HG02938 (cell line): ENCODE measurements at regions not wholly inside any gene's neighbourhood (a gene's known extent, or its start where the extent isn't known, plus 50 kb on each side); places are given as distances from the start of the nearest gene placed in this dataset.

Experiments
- ATAC-seq: cut with Tn5 transposase; IDR thresholded peaks from one replicate; pipeline ENCODE4 v1.9.1; 2021; ENCODE audit warnings: mild to moderate bottlenecking, moderate library complexity; ENCODE audit not compliant: unreplicated experiment

DNA sequence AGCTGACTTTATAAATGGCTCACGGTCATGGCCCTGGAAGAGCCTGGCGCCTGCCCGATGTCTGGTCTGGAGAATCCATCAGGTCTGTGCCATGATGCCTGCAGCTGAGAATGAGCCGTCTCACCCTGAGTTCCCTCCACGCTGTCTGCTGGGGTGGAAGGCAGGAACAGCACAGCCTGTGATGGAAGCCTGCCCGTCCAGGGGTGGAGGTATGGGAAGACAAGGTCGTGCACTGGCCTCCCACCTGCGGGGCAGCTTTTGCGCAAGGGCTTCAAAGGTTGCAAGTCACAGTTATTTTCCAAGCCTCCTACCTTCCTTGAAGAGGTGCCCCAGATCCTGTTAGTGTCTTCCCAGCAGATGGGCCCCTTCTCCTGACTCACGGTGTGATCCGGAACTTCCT is 275.5 kb downstream of the FAM43A start:
- no peak for ATAC-seq

- ATAC-seq, result no peak
Observed at GRCh38 chr3:194961571-194961970, 275.9 kb downstream of the FAM43A start.

- no peak for ATAC-seq
Observed at GRCh38 chr3:194962056-194962455, 276.4 kb downstream of the FAM43A start.

GRCh38 chr3:194964809-194965208 is 279.1 kb downstream of the FAM43A start:
- no peak for ATAC-seq

DNA sequence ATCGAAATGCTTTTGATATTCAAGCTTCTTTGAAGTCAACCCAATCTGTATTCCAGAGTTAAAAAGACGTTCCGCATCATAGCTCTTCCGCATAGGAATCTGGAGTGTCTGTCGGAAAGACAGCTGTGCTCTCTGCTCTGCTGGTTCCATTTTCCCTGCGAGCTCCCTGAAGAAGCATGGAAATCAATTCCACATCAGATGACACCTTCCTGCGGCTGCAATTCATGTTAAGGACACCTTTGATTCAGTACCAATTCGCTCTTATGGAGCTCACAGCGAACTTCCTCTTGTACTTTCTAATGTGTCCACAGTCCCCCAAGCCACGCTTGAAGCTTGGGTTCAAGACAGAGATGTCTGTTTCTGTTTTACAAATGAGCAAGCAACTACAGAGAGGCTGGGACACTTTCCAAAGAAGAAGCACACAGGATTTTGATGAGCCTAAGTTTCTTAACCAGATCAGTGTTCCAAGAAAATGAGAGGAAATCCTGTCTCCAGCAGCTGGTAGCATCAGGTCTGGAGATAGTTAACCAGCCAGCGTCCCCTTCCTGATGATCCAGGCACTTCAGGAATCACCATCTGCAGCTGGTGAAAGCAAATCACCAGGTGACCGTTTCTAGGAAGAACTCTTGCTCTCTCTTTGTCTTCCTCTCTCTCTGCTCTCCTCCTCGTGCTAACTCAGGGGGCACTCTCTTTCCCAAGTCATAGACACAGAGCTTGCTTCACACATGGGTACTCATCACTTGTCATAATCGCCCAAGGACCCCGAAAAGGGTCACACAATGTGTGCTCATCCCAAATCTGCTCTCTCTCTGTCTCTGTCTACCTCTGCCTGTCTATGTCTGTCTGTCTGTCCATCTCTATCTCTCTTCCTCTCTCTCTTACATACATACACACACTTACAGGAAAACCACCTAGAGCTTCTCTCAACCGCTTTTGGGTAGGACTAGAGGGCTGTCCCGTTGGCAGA is 281.8 kb downstream of the FAM43A start:
- no peak for ATAC-seq

GRCh38 chr3:194970066-194970465 is 284.4 kb downstream of the FAM43A start:
- ATAC-seq, result no peak

GRCh38 chr3:194971009-194971408 is 285.3 kb downstream of the FAM43A start:
- ATAC-seq, result no peak

- no peak for ATAC-seq
Observed at GRCh38 chr3:194971965-194972364, 286.3 kb downstream of the FAM43A start.

- ATAC-seq, result no peak
Observed at GRCh38 chr3:194972641-194973040, 287.0 kb downstream of the FAM43A start.

- ATAC-seq, result no peak
Observed at GRCh38 chr3:194973366-194974000, 287.8 kb downstream of the FAM43A start.

GRCh38 chr3:194974468-194975135 is 288.9 kb downstream of the FAM43A start:
- no peak for ATAC-seq

DNA sequence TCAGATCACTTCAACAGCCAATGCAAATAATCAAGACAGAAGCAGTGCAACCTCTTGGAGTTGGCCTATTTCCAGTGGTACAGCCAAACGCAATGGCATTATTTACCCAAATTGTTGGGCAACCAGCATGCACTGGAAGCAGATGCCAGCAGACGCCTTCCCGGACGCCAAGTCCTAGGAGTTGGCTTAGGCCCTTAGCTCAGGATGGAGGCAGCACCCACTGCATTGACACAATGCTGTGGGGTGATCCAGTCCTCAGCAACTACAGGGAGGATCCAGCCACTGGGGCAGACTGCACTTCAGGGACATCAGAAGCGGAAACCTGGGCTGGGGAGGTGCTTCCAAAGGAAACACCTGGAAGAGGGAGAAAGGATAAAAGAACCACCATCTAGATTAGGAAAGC is 290.4 kb downstream of the FAM43A start:
- no peak for ATAC-seq

DNA sequence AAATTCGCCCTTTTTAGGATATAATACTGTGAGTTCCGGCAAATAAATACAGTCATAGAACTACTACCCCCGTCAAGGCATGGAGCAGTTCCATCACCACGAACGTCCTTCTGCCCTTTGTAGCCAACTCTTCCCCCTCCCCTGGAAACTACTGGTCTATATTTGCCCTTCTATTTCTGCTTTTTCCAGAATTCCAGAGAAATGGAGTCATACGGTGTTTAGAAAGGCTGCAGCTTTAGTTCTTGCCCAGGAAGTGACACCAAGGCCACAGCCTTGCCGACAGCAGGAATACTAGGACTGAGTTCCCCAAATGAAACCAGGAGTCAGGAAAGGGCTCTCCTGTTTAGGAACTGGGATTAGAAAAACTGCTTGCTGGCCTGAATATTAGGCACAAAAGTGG is 291.2 kb downstream of the FAM43A start:
- no peak for ATAC-seq

- ATAC-seq, result no peak
Observed at GRCh38 chr3:194977356-194977755, 291.7 kb downstream of the FAM43A start.

DNA sequence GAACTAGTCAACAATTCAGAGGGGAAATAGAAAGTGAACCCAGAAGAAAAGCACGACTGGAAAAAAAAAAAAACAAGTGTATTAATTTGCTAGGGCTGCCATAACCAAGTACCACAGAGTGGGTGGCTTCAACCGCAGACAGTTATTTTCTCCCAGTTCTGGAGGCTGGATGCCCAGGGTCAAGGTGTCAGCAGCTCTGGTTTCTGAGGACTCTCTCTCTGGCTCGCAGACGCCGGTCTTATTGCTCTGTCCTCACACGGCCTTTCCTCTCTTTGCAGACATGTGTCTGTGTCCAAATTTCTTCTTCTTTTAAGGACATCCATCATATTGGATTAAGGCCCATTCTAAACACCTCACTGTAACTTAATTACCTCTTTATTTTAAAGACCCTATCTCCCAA is 291.8 kb downstream of the XXYLT1 start:
- ATAC-seq, result no peak

DNA sequence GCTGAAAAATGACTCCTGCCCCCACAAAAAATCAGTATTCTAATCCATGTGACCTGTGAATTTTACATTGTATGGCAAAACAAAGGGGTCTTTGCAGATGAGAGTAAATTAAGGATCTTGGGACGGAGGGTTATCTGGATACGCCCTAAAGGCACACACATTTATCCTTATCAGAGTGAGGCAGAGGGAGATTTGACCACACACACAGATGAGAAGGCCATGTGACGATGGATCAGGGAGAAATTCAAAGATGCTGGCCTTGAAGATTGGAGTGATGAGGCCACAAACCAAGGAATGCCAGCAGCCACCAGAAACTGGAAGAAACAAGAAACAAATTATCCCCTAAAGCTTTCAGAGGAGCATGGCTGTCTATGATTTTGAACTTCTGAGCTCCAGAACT is 288.5 kb downstream of the XXYLT1 start:
- ATAC-seq, result no peak

DNA sequence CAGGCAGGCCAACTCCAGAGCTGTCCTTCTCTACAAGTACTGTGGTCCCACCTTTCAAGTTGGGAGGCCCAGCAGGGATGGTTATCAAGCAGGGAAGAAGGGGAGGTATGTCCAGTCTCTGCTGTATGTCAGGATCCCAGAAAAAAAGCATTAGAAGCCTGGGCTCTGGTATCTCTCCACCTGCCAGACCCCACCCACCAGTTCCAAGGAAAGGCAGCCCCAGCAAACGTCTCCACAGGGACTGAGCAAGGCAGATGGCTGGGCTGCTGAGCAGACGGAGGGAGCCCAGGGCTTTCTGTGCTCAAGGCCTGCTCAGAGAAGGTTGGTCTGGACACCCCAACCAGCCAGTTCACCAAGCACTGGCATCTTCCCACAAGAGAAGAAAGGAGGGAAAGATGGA is 287.8 kb downstream of the XXYLT1 start:
- ATAC-seq, result no peak

DNA sequence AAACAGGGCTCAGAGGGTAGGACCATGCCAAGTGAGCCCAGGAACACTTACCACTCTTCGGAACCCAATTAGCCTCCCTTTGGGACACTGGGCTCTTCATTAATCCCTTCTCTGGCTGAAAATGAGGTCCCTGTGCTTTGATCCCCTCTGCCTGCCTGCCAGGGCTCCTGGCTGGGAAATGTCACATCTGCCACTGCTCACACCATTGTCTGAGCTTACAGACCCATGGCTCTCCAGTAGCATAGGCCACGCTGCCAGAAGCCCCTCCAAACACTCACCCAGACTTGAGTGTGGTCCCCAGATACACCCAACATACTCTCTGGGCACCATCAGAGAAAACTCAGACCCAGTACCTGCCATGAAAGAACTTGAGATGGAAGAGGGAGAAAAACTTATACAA is 287.3 kb downstream of the XXYLT1 start:
- no peak for ATAC-seq

DNA sequence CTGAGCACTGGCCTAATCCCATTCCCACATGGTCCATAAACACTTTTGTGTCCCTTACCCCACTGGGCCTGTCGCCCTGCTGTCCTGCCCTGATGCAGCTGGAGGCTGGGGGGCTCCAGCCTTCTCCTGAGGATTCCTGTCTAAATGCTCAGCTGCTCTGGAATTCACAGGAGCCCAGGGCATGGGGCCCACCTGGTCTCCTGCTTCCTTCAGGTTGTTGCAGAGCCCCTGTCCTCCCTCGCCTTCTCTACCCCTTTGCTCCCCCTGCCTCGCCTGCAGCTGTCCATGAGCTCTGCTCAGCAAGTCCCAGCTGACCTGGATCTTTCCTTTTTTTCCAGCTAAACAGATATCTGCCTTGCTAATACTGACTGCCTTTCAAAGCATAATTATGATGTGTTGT is 286.9 kb downstream of the XXYLT1 start:
- no peak for ATAC-seq

- ATAC-seq, result no peak
Observed at GRCh38 chr3:194984622-194985021, 286.3 kb downstream of the XXYLT1 start.

DNA sequence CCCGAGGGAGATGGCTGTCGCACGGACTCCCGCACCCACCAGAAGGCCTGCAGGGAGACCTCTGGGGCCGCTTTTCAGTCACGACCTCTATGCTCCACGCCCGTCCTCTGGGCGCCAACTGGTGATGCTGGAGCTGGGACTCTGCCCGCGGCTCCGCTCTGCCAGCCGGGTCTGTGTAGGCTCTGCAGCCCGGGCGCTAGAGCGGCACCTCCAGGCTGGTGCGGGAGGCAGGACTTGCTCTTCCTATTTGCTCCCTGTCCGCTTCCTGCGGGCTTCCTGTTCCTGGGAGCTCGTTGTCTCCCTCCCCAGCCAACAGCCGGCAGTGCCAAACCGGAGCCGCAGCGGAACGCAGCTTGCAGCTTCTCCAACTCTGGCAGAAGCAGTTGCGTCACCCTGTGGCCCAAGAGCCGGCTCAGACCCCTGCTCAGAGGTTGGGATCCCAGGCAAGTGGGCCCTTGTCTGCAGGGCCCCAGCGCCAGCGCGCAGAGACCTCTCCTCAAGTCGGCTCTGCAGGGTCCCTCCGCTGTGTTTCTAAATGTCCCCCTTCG is 285.9 kb downstream of the XXYLT1 start:
- ATAC-seq, result no peak
